ENCODE measurements at regions not wholly inside any gene's neighbourhood (a gene's known extent, or its start where the extent isn't known, plus 50 kb on each side); places are given as distances from the start of the nearest gene placed in this dataset.

GRCh38 chr9:87152256-87152655, 204.9 kb upstream of the GAS1 start:
- H3K4me3 ChIP-seq (ENCODE audit: low read length), result no peak overlapping the region
- H3K9ac ChIP-seq (ENCODE audit: low read length), result no peak overlapping the region
- no peak for TF ChIP-seq CTCF (IDR thresholded peaks at IDR 0.05; ENCODE audit: low read depth, low read length)
- no peak overlapping the region for H2AFZ ChIP-seq (ENCODE audit: low read depth, low read length)
- no peaks in the 10 kb centered on the region for H4K20me1 ChIP-seq (ENCODE audit: insufficient read depth, low read length)
- H3K4me2 ChIP-seq (ENCODE audit: low read length), result no peak overlapping the region
- H3K27me3 ChIP-seq (ENCODE audit: low read depth, low read length), result no peaks in the 10 kb centered on the region
- no peaks in the 10 kb centered on the region for H3K79me2 ChIP-seq (ENCODE audit: low read length)
- no peaks in the 10 kb centered on the region for H3K4me1 ChIP-seq (ENCODE audit: low read length)
- no peak overlapping the region for H3K27ac ChIP-seq (ENCODE audit: low read length)
- no peaks in the 10 kb centered on the region for H3K9me3 ChIP-seq (ENCODE audit: insufficient read depth, low read length)
- no peaks in the 10 kb centered on the region for H3K36me3 ChIP-seq (replicated peaks; ENCODE audit: low read depth, low read length)

GRCh38 chr9:87156247-87156646, 208.9 kb upstream of the GAS1 start:
- no peak overlapping the region for H3K27ac ChIP-seq (ENCODE audit: low read length)
- H3K36me3 ChIP-seq (replicated peaks; ENCODE audit: low read depth, low read length), result no peaks in the 10 kb centered on the region
- H4K20me1 ChIP-seq (ENCODE audit: insufficient read depth, low read length), result no peaks in the 10 kb centered on the region
- no peaks in the 10 kb centered on the region for H3K27me3 ChIP-seq (ENCODE audit: low read depth, low read length)
- no peaks in the 10 kb centered on the region for H3K79me2 ChIP-seq (ENCODE audit: low read length)
- no peak overlapping the region for H3K9ac ChIP-seq (ENCODE audit: low read length)
- H3K4me2 ChIP-seq (ENCODE audit: low read length), result no peak overlapping the region
- TF ChIP-seq EZH2phosphoT487 (IDR thresholded peaks at IDR 0.05; ENCODE audit: low read depth), result no peak
- H3K4me3 ChIP-seq (ENCODE audit: low read length), result no peak overlapping the region
- no peak overlapping the region for H2AFZ ChIP-seq (ENCODE audit: low read depth, low read length)
- no peaks in the 10 kb centered on the region for H3K9me3 ChIP-seq (ENCODE audit: insufficient read depth, low read length)
- no peaks in the 10 kb centered on the region for H3K4me1 ChIP-seq (ENCODE audit: low read length)

GRCh38 chr9:87157366-87158031, 210.2 kb upstream of the GAS1 start:
- Histone ChIP-seq H3K9me3 (ENCODE audit: insufficient read depth, low read length) (no peaks in the 10 kb centered on the region), H3K79me2 (ENCODE audit: low read length) (no peaks in the 10 kb centered on the region), H3K36me3 (replicated peaks; ENCODE audit: low read depth, low read length) (no peaks in the 10 kb centered on the region), H4K20me1 (ENCODE audit: insufficient read depth, low read length) (no peaks in the 10 kb centered on the region), H3K4me3 (ENCODE audit: low read length) (no peak overlapping the region), H3K4me2 (ENCODE audit: low read length) (no peak overlapping the region), H3K27ac (ENCODE audit: low read length) (no peak overlapping the region), H3K4me1 (ENCODE audit: low read length) (no peaks in the 10 kb centered on the region), H3K27me3 (ENCODE audit: low read depth, low read length) (no peaks in the 10 kb centered on the region), H2AFZ (ENCODE audit: low read depth, low read length) (no peak overlapping the region), H3K9ac (ENCODE audit: low read length) (no peak overlapping the region)
- TF ChIP-seq EZH2phosphoT487 (IDR thresholded peaks at IDR 0.05; ENCODE audit: low read depth), result no peak
- no peak for TF ChIP-seq CTCF (IDR thresholded peaks at IDR 0.05; ENCODE audit: low read depth, low read length)

- H3K4me3 ChIP-seq (ENCODE audit: low read length), result no peak overlapping the region
- H3K79me2 ChIP-seq (ENCODE audit: low read length), result no peaks in the 10 kb centered on the region
- H3K9ac ChIP-seq (ENCODE audit: low read length), result no peak overlapping the region
- H4K20me1 ChIP-seq (ENCODE audit: insufficient read depth, low read length), result no peaks in the 10 kb centered on the region
- TF ChIP-seq CTCF (IDR thresholded peaks at IDR 0.05; ENCODE audit: low read depth, low read length), result no peak
- no peak for TF ChIP-seq EZH2phosphoT487 (IDR thresholded peaks at IDR 0.05; ENCODE audit: low read depth)
- no peaks in the 10 kb centered on the region for H3K27me3 ChIP-seq (ENCODE audit: low read depth, low read length)
- no peak overlapping the region for H3K27ac ChIP-seq (ENCODE audit: low read length)
- no peaks in the 10 kb centered on the region for H3K36me3 ChIP-seq (replicated peaks; ENCODE audit: low read depth, low read length)
- H2AFZ ChIP-seq (ENCODE audit: low read depth, low read length), result no peak overlapping the region
- no peaks in the 10 kb centered on the region for H3K4me1 ChIP-seq (ENCODE audit: low read length)
- H3K9me3 ChIP-seq (ENCODE audit: insufficient read depth, low read length), result no peaks in the 10 kb centered on the region
- H3K4me2 ChIP-seq (ENCODE audit: low read length), result no peak overlapping the region
These were observed 211.5 kb upstream of the GAS1 start for GRCh38 chr9:87158765-87159164.
